ENCODE measurements at regions not wholly inside any gene's neighbourhood (a gene's known extent, or its start where the extent isn't known, plus 50 kb on each side); places are given as distances from the start of the nearest gene placed in this dataset.

DNA sequence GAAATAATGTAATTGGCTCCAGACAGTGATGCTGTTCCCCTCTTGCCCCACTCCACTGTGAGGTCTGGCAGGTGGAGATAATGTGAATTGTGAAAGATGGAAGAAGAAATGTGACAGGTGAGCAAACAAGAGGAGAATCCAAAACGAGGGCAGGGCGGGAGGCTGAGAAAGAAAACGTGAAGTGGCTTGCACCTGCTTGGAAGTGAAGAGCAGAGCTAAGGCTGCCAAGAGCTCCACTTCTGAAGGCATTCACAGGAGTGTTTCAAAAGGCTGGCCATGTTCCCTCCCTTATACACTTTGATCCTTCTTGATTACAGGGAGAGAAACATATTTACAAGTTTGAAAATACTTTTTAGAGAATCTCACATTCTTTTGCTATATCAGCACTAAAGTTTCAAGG is 359.4 kb downstream of the EPHA7 start:
- no peak for DNase-seq (ENCODE audit: low spot score)
- Mint-ChIP-seq H3K4me3 (ENCODE audit: low read depth) (no peak overlapping the region), H3K36me3 (ENCODE audit: low read depth) (no peaks in the 10 kb centered on the region), H3K9me3 (peaks cover 11% of the 10 kb centered on the region), H3K27me3 (ENCODE audit: low read depth) (no peaks in the 10 kb centered on the region), H3K4me1 (ENCODE audit: low read depth) (no peaks in the 10 kb centered on the region), H3K27ac (no peak overlapping the region)
- intact Hi-C loops (cut with micrococcal nuclease): no loop called here

DNA sequence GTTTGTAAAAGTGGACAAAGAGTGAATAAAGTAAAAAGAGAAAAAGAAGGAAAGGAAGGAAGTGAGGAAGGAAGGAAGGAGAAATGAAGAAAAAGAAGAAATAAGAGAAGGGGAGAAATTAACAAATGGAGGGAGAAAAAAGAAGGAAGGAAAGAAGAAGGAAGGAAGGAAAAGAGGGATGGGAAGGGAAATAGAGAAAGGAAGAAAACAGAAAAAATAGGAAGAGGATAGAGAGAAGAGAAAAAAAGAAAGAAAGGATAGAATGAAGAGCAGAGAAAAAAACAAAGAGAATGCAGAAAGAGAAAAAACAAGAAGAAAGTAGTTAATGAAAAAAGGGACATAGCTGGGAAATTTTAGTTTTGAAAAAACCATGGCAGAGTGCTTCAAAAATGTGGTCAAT is 361.8 kb downstream of the EPHA7 start:
- Mint-ChIP-seq H3K4me1 (ENCODE audit: low read depth) (no peaks in the 10 kb centered on the region), H3K27me3 (ENCODE audit: low read depth) (no peaks in the 10 kb centered on the region), H3K36me3 (ENCODE audit: low read depth) (no peaks in the 10 kb centered on the region), H3K4me3 (ENCODE audit: low read depth) (no peak overlapping the region), H3K27ac (no peak overlapping the region), H3K9me3 (peaks cover 15% of the 10 kb centered on the region)
- intact Hi-C loops (cut with micrococcal nuclease): no loop called here
- no peak for DNase-seq (ENCODE audit: low spot score)

DNA sequence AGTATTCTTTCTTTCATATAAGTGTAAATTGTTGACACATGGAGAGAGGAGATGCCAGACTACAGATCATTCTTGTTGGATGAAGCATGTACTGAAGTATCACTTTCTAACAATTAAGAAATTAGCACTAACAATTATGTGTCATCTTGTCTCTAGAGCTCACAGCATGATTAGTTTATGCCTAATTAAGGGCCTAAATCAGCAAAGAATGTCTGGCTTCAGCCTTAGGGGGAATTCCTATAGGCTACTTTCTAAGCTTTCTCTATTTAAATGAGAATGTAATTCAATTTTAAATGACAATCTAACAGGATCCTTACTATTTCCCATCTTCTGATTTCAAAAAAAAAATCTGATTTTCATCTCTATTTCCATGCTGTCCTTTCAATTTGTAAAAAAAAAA is 371.0 kb downstream of the EPHA7 start:
- no peak overlapping the region for H3K4me3 Mint-ChIP-seq (ENCODE audit: low read depth)
- intact Hi-C loops (cut with micrococcal nuclease): no loop called here
- no peaks in the 10 kb centered on the region for H3K36me3 Mint-ChIP-seq (ENCODE audit: low read depth)
- H3K27me3 Mint-ChIP-seq (ENCODE audit: low read depth): no peaks in the 10 kb centered on the region
- H3K27ac Mint-ChIP-seq: no peak overlapping the region
- no peak for DNase-seq (ENCODE audit: low spot score)
- no peaks in the 10 kb centered on the region for H3K9me3 Mint-ChIP-seq
- no peaks in the 10 kb centered on the region for H3K4me1 Mint-ChIP-seq (ENCODE audit: low read depth)

DNA sequence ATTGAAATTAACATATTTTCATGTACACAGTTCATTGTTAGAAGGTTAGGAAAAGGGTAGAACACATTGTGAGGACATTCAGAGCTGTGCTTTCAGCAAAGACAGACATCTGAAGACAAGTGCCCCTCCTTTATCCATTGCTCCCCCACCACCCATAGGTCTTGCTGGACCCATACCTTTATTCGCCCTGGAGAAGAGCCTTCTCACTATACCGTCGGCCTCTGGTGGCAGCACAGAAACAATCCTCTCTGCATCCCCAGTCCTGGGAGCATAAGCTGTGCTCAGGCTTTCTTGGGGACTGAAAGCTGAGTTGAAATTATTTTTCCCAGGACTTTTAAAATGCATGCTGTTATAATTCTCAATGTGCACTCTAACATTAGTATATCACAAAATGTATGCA is 372.3 kb downstream of the EPHA7 start:
- Mint-ChIP-seq H3K27ac (no peak overlapping the region), H3K36me3 (ENCODE audit: low read depth) (no peaks in the 10 kb centered on the region)

DNA sequence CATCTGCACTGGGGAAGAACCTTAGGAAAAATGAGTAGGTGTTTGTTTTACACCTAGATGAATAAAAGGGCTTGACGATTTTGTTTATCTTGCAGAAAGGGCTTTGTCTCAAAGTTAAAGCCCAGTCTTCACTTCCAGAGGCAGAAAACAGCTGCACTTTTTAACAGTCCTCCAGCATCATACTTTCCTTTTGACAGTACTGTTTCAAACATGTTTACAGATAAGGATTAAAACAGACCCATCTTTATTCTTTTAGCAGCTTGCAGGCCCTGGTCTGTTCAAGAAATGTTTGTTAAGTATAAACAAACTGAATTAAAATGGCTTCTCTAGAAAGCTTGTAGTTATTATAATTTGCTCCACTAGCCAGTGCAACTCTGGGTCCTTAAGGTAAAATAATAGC is 374.2 kb downstream of the EPHA7 start:
- Mint-ChIP-seq H3K27me3 (ENCODE audit: low read depth) (no peaks in the 10 kb centered on the region), H3K27ac (no peak overlapping the region), H3K36me3 (ENCODE audit: low read depth) (no peaks in the 10 kb centered on the region), H3K4me1 (ENCODE audit: low read depth) (no peaks in the 10 kb centered on the region), H3K4me3 (ENCODE audit: low read depth) (no peak overlapping the region), H3K9me3 (no peaks in the 10 kb centered on the region)
- no peak for DNase-seq (ENCODE audit: low spot score)
- intact Hi-C loops (cut with micrococcal nuclease): no loop called here

More for the DNA sequence above, 372.3 kb downstream of the EPHA7 start:
- DNase-seq (ENCODE audit: low spot score): no peak
- Mint-ChIP-seq H3K9me3 (no peaks in the 10 kb centered on the region), H3K4me3 (ENCODE audit: low read depth) (no peak overlapping the region), H3K27me3 (ENCODE audit: low read depth) (no peaks in the 10 kb centered on the region), H3K4me1 (ENCODE audit: low read depth) (no peaks in the 10 kb centered on the region)
- intact Hi-C loops (cut with micrococcal nuclease): no loop called here

DNA sequence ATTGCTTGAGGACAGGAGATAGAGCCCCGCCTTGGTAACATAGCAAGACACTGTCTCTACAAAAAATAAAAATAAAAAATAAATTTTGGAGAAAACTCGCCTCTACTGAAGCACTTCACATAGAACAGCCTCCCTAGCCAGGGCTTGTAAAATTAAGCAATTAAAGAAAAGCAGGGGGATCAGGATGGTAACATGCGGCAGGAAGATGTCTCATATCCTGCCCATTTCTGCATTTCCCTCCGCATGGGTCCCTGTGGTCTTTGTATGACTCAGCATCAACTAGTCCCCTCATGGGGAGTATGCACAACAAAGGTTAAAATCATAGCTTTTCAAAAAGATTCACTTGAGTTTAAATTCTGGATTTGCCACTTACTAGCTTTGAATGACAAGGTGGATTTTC is 379.0 kb downstream of the EPHA7 start:
- DNase-seq (ENCODE audit: low spot score): no peak
- H3K9me3 Mint-ChIP-seq: peaks cover 11% of the 10 kb centered on the region
- no peak overlapping the region for H3K27ac Mint-ChIP-seq
- H3K36me3 Mint-ChIP-seq (ENCODE audit: low read depth): no peaks in the 10 kb centered on the region
- H3K4me1 Mint-ChIP-seq (ENCODE audit: low read depth): no peaks in the 10 kb centered on the region
- H3K27me3 Mint-ChIP-seq (ENCODE audit: low read depth): no peaks in the 10 kb centered on the region
- no peak overlapping the region for H3K4me3 Mint-ChIP-seq (ENCODE audit: low read depth)
- intact Hi-C loops (cut with micrococcal nuclease): no loop called here

DNA sequence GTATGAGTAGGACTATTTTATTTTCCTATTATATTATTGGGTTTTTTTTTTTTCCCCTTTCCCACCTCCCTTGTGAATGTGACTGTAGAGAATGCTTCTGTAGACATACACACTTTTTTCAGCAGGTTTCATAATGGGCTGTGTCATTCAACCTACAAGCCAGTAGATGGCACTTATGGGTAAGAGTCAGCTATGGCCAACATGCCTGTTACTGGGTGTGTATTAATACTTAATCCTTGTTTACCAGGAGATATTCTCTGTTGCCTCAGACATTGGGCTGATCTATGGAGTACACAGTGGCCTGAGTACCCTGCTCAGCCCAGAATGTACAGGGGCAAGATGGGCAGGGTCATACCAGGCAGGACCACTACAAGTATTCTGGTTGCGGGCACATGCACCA is 382.5 kb downstream of the EPHA7 start:
- Mint-ChIP-seq H3K4me1 (ENCODE audit: low read depth) (no peaks in the 10 kb centered on the region), H3K4me3 (ENCODE audit: low read depth) (no peak overlapping the region), H3K27ac (no peak overlapping the region), H3K36me3 (ENCODE audit: low read depth) (no peaks in the 10 kb centered on the region), H3K9me3 (peaks cover 11% of the 10 kb centered on the region), H3K27me3 (ENCODE audit: low read depth) (no peaks in the 10 kb centered on the region)
- intact Hi-C loops (cut with micrococcal nuclease): no loop called here
- DNase-seq (ENCODE audit: low spot score): no peak

DNA sequence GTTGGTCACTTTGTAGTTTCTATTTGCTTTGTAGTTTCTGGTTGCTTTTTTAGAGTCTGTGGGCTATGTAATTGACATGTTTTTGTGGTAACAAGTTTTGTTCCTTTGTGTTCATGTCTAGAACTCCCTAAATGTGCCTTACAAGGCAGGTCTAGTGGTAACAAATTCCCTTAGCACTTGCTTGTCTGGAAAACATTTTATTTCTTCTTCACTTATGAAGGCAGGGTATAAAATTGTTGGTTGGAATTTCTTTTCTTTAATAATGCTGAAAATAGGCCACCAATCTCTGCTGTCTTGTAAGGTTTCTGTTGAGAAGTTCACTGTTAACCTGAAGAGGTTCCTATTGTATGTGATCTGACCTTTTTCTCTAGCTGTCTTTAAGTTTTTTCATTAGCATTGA is 383.6 kb downstream of the EPHA7 start:
- Mint-ChIP-seq H3K27ac (no peak overlapping the region), H3K9me3 (peaks cover 14% of the 10 kb centered on the region), H3K4me1 (ENCODE audit: low read depth) (no peaks in the 10 kb centered on the region), H3K36me3 (ENCODE audit: low read depth) (no peaks in the 10 kb centered on the region), H3K4me3 (ENCODE audit: low read depth) (no peak overlapping the region), H3K27me3 (ENCODE audit: low read depth) (no peaks in the 10 kb centered on the region)
- DNase-seq (ENCODE audit: low spot score): no peak
- intact Hi-C loops (cut with micrococcal nuclease): no loop called here

DNA sequence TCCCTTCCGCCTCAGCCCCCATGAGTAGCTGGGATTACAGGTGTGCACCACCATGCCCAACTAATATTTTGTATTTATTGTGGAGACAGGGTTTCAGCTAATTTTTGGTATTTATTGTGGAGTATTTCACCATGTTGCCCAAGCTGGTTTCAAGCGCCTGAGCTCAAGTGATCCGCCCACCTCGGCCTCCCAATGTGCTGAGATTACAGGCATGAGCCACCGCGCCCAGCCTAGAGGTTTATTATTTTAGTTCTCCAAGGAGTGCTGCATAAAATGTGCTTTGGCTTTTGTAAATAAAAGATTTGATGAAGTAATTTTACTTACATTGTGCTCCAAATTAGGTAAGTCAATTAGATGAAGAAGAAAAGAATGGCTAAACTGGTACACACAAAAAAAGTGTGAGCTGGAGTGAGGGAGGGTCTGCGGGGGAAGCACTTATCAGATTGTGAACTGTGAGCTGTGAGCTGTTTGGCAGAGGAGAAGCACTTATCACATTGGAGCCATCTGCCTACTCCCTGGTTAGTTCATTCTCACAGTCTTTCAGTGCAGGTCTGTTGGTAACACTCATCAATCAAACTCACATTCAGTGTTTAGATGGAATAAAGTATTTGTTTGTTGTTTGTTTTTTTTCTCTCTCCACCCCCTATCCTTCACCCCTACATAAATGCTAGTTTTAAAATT is 398.0 kb downstream of the EPHA7 start:
- Mint-ChIP-seq H3K27me3 (ENCODE audit: low read depth) (no peaks in the 10 kb centered on the region), H3K36me3 (ENCODE audit: low read depth) (no peaks in the 10 kb centered on the region), H3K4me3 (ENCODE audit: low read depth) (no peak overlapping the region), H3K9me3 (peaks cover 10% of the 10 kb centered on the region), H3K4me1 (ENCODE audit: low read depth) (no peaks in the 10 kb centered on the region), H3K27ac (no peak overlapping the region)
- no peak for DNase-seq (ENCODE audit: low spot score)
- intact Hi-C loops (cut with micrococcal nuclease): no loop called here

DNA sequence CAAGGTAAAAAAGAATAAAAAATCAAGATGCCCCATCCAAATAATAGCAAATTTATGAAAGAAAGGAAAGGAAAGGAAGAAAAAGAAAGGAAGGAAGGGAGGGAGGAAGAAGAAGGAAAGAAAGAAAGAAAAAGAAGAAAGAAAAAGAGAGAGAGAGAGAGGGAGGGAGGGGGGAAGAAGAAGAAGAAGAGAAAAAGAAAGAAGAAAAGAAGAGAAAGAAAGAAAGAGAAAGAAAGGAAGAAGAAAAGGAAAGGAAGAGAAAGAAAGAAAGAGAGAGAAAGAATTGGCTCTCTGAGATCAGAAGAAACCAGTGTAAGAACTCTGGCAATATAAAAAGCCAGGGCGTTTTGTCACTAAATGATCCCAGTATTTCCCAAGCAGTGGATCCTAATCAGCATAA is 401.7 kb downstream of the EPHA7 start:
- Mint-ChIP-seq H3K9me3 (peaks cover 5% of the 10 kb centered on the region), H3K4me1 (ENCODE audit: low read depth) (no peaks in the 10 kb centered on the region), H3K4me3 (ENCODE audit: low read depth) (no peak overlapping the region), H3K27me3 (ENCODE audit: low read depth) (no peaks in the 10 kb centered on the region), H3K36me3 (ENCODE audit: low read depth) (no peaks in the 10 kb centered on the region), H3K27ac (no peak overlapping the region)
- intact Hi-C loops (cut with micrococcal nuclease): no loop called here
- DNase-seq (ENCODE audit: low spot score): no peak

DNA sequence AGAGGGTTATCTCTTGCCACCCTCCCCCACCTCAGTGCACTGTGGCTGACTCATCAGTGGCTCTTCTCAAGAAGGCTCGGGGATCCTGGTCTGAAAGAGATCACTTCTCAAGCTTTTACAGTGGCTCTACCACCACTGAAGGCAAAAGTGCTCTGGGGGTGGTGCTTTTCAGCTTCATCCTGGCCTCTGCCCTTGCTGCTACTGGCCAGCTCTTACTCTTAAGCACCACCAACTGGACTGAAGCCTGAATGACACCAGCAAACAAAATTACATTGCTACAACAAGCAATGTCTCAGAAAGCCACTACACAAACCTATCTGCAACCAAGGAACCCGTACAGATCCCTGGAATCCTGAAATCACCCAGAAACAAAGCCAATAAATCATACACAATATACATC is 402.1 kb downstream of the EPHA7 start:
- Mint-ChIP-seq H3K27me3 (ENCODE audit: low read depth) (no peaks in the 10 kb centered on the region), H3K4me1 (ENCODE audit: low read depth) (no peaks in the 10 kb centered on the region), H3K36me3 (ENCODE audit: low read depth) (no peaks in the 10 kb centered on the region), H3K4me3 (ENCODE audit: low read depth) (no peak overlapping the region), H3K27ac (no peak overlapping the region), H3K9me3 (peaks cover 5% of the 10 kb centered on the region)
- no peak for DNase-seq (ENCODE audit: low spot score)
- intact Hi-C loops (cut with micrococcal nuclease): no loop called here

DNA sequence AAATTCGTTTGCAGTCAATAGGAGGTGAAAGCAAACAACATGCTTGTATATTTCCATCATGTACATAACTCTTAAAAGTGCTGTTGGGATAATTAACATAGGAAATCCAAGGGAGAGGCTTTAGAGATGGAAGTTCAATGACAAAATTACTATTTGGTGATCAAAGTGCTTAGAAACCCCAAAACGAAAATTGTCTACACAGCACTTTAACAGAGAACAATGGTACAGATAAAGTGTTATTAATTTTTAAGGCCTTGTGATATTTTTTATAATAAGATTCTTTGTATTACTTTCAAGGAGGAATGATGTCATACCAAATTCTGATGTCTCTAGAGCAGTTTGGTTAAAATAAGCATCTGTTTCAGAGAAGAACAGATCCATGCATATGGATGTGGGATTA is 406.3 kb downstream of the EPHA7 start:
- Mint-ChIP-seq H3K36me3 (ENCODE audit: low read depth) (no peaks in the 10 kb centered on the region), H3K27ac (no peak overlapping the region), H3K4me1 (ENCODE audit: low read depth) (no peaks in the 10 kb centered on the region), H3K9me3 (no peaks in the 10 kb centered on the region), H3K27me3 (ENCODE audit: low read depth) (no peaks in the 10 kb centered on the region), H3K4me3 (ENCODE audit: low read depth) (no peak overlapping the region)
- no peak for DNase-seq (ENCODE audit: low spot score)
- intact Hi-C loops (cut with micrococcal nuclease): no loop called here

DNA sequence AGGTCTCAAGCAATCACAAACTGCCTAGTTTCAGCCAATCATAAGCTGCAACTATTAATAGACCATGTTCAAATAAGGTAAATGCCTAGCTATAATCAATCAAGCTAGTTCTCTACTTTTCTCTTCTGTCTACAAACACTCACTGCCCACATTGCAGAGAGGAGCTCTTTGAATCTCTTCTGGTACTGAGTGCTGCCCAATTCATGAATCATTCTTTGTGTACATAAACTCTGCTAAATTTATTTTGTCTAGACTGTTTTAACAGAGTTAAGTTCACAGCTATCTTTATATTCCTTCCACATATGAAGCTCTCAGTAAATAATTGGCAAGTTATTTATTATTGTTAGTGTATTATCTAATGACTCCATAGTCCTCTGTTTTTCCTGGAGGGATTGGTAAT is 411.0 kb downstream of the EPHA7 start:
- no peak overlapping the region for H3K27ac Mint-ChIP-seq
- H3K4me3 Mint-ChIP-seq (ENCODE audit: low read depth): no peak overlapping the region
- no peaks in the 10 kb centered on the region for H3K36me3 Mint-ChIP-seq (ENCODE audit: low read depth)

DNA sequence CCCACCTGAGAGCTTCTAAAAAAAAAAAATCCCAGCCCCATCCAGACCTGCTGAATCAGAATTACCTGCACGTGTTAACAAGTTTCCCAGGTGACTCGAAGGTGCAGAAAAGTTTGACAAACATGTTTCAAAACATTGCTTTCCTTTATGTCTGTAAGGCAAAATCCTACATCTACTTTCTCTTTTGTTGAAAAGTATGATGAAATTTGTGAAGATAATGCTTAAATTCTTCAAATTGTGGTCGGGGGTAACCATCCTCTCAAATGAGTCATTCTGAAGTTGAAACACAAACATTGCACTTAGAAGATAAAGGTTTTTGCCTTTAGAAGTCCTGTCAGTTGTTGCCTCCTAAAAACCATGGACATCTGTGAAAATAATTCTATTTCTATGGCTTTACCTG is 429.7 kb downstream of the EPHA7 start:
- DNase-seq (ENCODE audit: low spot score): no peak
- Mint-ChIP-seq H3K4me3 (ENCODE audit: low read depth) (no peak overlapping the region), H3K27me3 (ENCODE audit: low read depth) (no peaks in the 10 kb centered on the region), H3K4me1 (ENCODE audit: low read depth) (no peaks in the 10 kb centered on the region), H3K36me3 (ENCODE audit: low read depth) (no peaks in the 10 kb centered on the region), H3K27ac (no peak overlapping the region), H3K9me3 (peaks cover 7% of the 10 kb centered on the region)
- intact Hi-C loops (cut with micrococcal nuclease): no loop called here

More for the DNA sequence above, 411.0 kb downstream of the EPHA7 start:
- intact Hi-C loops (cut with micrococcal nuclease): no loop called here
- Mint-ChIP-seq H3K4me1 (ENCODE audit: low read depth) (no peaks in the 10 kb centered on the region), H3K27me3 (ENCODE audit: low read depth) (no peaks in the 10 kb centered on the region), H3K9me3 (no peaks in the 10 kb centered on the region)
- DNase-seq (ENCODE audit: low spot score): no peak

All from activated T-helper 2 cell treated with anti-CD3 and anti-CD28 coated beads, Interferon-gamma antibody, Interleukin-2, Interleukin-4, amounts not matched to agents 10 μg/mL and 5 μg/mL and 100 μg/mL, durations not matched to agents 14 hours and 24 hours and 36 hours (primary cell).